DND-41 (cell line): ENCODE measurements at regions not wholly inside any gene's neighbourhood (a gene's known extent, or its start where the extent isn't known, plus 50 kb on each side); places are given as distances from the start of the nearest gene placed in this dataset.

Experiments
- CTCF ChIP-seq: IDR thresholded peaks from 2 replicates; pipeline ENCODE4 v1.5.1; 2012; ENCODE audit warnings: borderline replicate concordance, low read length, moderate library complexity, mild to moderate bottlenecking; ENCODE audit not compliant: poor library complexity, severe bottlenecking; ENCODE audit errors: extremely low read depth
- EZH2 ChIP-seq: IDR thresholded peaks from 3 replicates; pipeline ENCODE4 v1.6.1; 2012; ENCODE audit warnings: borderline replicate concordance, low read depth, mild to moderate bottlenecking, moderate library complexity, low read length, inconsistent platforms; ENCODE audit not compliant: severe bottlenecking

- TF ChIP-seq CTCF: no peak
- TF ChIP-seq EZH2: no peak
Observed at GRCh38 chr6:53418288-53418687, 69.5 kb upstream of the ELOVL5 start.
